ENCODE measurements at regions not wholly inside any gene's neighbourhood (a gene's known extent, or its start where the extent isn't known, plus 50 kb on each side); places are given as distances from the start of the nearest gene placed in this dataset.
"Not testable (repeated sequence)": the region's sequence is repeated elsewhere in the genome, so short reads cannot be mapped to it uniquely, and the experiment has no call there.

- H3K4me1 Mint-ChIP-seq, result peaks cover 17% of the 10 kb centered on the region
- no peak for DNase-seq
Observed at GRCh38 chr9:3740690-3741419, 215.1 kb upstream of the RFX3 start.

GRCh38 chr9:3736161-3736560, 210.4 kb upstream of the RFX3 start:
- ATAC-seq (no peak), DNase-seq (no peak)
- Mint-ChIP-seq H3K27me3 (no peaks in the 10 kb centered on the region), H3K4me1 (peaks cover 24% of the 10 kb centered on the region), H3K4me3 (no peak overlapping the region), H3K27ac (peak overlapping the region in 1 of 2 donors; percentile 4), H3K9me3 (no peaks in the 10 kb centered on the region)

More at GRCh38 chr9:3740690-3741419, 215.1 kb upstream of the RFX3 start:
- H3K27ac Mint-ChIP-seq, result peak overlapping the region in 1 of 2 donors; percentile 3
- H3K27me3 Mint-ChIP-seq, result no peaks in the 10 kb centered on the region
- H3K4me3 Mint-ChIP-seq, result no peak overlapping the region
- ATAC-seq, result no peak
- H3K9me3 Mint-ChIP-seq, result no peaks in the 10 kb centered on the region

- Mint-ChIP-seq H3K4me3 (no peak overlapping the region), H3K27ac (no peak overlapping the region), H3K4me1 (peaks cover 33% of the 10 kb centered on the region), H3K9me3 (no peaks in the 10 kb centered on the region), H3K27me3 (no peaks in the 10 kb centered on the region)
- ATAC-seq, result no peak
- DNase-seq, result no peak
Observed at GRCh38 chr9:3735251-3735650, 209.4 kb upstream of the RFX3 start.

- H3K4me1 Mint-ChIP-seq, result peaks cover 25% of the 10 kb centered on the region
- not testable (repeated sequence) for DNase-seq, H3K9me3 Mint-ChIP-seq, H3K27me3 Mint-ChIP-seq, H3K4me3 Mint-ChIP-seq, H3K27ac Mint-ChIP-seq, ATAC-seq
Observed at GRCh38 chr9:3733527-3734262, 207.9 kb upstream of the RFX3 start.

- Mint-ChIP-seq H3K27ac (peak overlapping the region in 1 of 2 donors; percentile 39), H3K9me3 (no peaks in the 10 kb centered on the region), H3K4me1 (peaks cover 25% of the 10 kb centered on the region), H3K27me3 (no peaks in the 10 kb centered on the region), H3K4me3 (no peak overlapping the region)
- ATAC-seq, result no peak
- no peak for DNase-seq
Observed at GRCh38 chr9:3733039-3733408, 207.2 kb upstream of the RFX3 start.

GRCh38 chr9:3732077-3733038, 206.6 kb upstream of the RFX3 start:
- H3K4me3 Mint-ChIP-seq, result peak overlapping the region in 1 of 2 donors; percentile 35
- peak overlapping the region in 1 of 2 donors; percentile 39 for H3K27ac Mint-ChIP-seq
- DNase-seq, result peak; percentile 46

GRCh38 chr9:3730511-3730922, 204.7 kb upstream of the RFX3 start:
- ATAC-seq (peak; percentile 47), DNase-seq (no peak)
- H3K9me3 Mint-ChIP-seq, result no peaks in the 10 kb centered on the region
- H3K4me3 Mint-ChIP-seq, result peak overlapping the region in 1 of 2 donors; percentile 28
- H3K27me3 Mint-ChIP-seq, result no peaks in the 10 kb centered on the region
- H3K4me1 Mint-ChIP-seq, result peaks cover 25% of the 10 kb centered on the region
- peak overlapping the region in 1 of 2 donors; percentile 59 for H3K27ac Mint-ChIP-seq

More at GRCh38 chr9:3732077-3733038, 206.6 kb upstream of the RFX3 start:
- no peaks in the 10 kb centered on the region for H3K9me3 Mint-ChIP-seq
- no peaks in the 10 kb centered on the region for H3K27me3 Mint-ChIP-seq
- peak; percentile 93 for ATAC-seq
- H3K4me1 Mint-ChIP-seq, result peaks cover 25% of the 10 kb centered on the region

GRCh38 chr9:3721096-3721495, 195.3 kb upstream of the RFX3 start:
- Mint-ChIP-seq H3K4me3 (no peak overlapping the region), H3K4me1 (no peaks in the 10 kb centered on the region), H3K27ac (no peak overlapping the region), H3K9me3 (no peaks in the 10 kb centered on the region), H3K27me3 (no peaks in the 10 kb centered on the region)
- no peak for DNase-seq
- no peak for ATAC-seq

- DNase-seq (no peak), ATAC-seq (no peak)
- Mint-ChIP-seq H3K27ac (no peak overlapping the region), H3K4me1 (no peaks in the 10 kb centered on the region), H3K4me3 (no peak overlapping the region), H3K27me3 (peaks cover 14% of the 10 kb centered on the region), H3K9me3 (no peaks in the 10 kb centered on the region)
Observed at GRCh38 chr9:3719286-3719685, 193.5 kb upstream of the RFX3 start.

- Mint-ChIP-seq H3K9me3 (no peaks in the 10 kb centered on the region), H3K27ac (no peak overlapping the region), H3K4me1 (no peaks in the 10 kb centered on the region), H3K4me3 (no peak overlapping the region), H3K27me3 (peaks cover 18% of the 10 kb centered on the region)
- no peak for ATAC-seq
- DNase-seq, result no peak
Observed at GRCh38 chr9:3716415-3716814, 190.6 kb upstream of the RFX3 start.

GRCh38 chr9:3708751-3709150, 182.9 kb upstream of the RFX3 start:
- Mint-ChIP-seq H3K4me3 (no peak overlapping the region), H3K27me3 (peaks cover 11% of the 10 kb centered on the region), H3K9me3 (no peaks in the 10 kb centered on the region), H3K4me1 (no peaks in the 10 kb centered on the region), H3K27ac (no peak overlapping the region)
- no peak for DNase-seq
- ATAC-seq, result no peak

GRCh38 chr9:3704890-3705289, 179.1 kb upstream of the RFX3 start:
- Mint-ChIP-seq H3K27ac (no peak overlapping the region), H3K4me1 (no peaks in the 10 kb centered on the region), H3K9me3 (peaks cover 0 to 4% of the 10 kb centered on the region in 2 donors), H3K27me3 (peaks cover 32% of the 10 kb centered on the region), H3K4me3 (no peak overlapping the region)
- no peak for DNase-seq
- no peak for ATAC-seq

- no peaks in the 10 kb centered on the region for H3K4me1 Mint-ChIP-seq
- DNase-seq (no peak), ATAC-seq (no peak)
- H3K27me3 Mint-ChIP-seq, result peaks cover 41% of the 10 kb centered on the region
- H3K27ac Mint-ChIP-seq, result no peak overlapping the region
- H3K9me3 Mint-ChIP-seq, result peaks cover 0 to 4% of the 10 kb centered on the region in 2 donors
- no peak overlapping the region for H3K4me3 Mint-ChIP-seq
Observed at GRCh38 chr9:3700772-3701171, 175.0 kb upstream of the RFX3 start.

- no peak overlapping the region for H3K4me3 Mint-ChIP-seq
- peaks cover 0 to 4% of the 10 kb centered on the region in 2 donors for H3K9me3 Mint-ChIP-seq
- no peaks in the 10 kb centered on the region for H3K4me1 Mint-ChIP-seq
- ATAC-seq, result no peak
- no peak overlapping the region for H3K27ac Mint-ChIP-seq
- peaks cover 41% of the 10 kb centered on the region for H3K27me3 Mint-ChIP-seq
- no peak for DNase-seq
Observed at GRCh38 chr9:3699883-3700282, 174.1 kb upstream of the RFX3 start.

- ATAC-seq, result no peak
- Mint-ChIP-seq H3K27me3 (peaks cover 28% of the 10 kb centered on the region), H3K4me3 (no peak overlapping the region), H3K9me3 (peaks cover 0 to 4% of the 10 kb centered on the region in 2 donors), H3K4me1 (no peaks in the 10 kb centered on the region), H3K27ac (no peak overlapping the region)
- no peak for DNase-seq
Observed at GRCh38 chr9:3698531-3698930, 172.7 kb upstream of the RFX3 start.

Data from stimulated activated naive CD8-positive, alpha-beta T cell treated with anti-CD3 and anti-CD28 coated beads, Interleukin-15, amount 100 ng/mL, for 72 hours (primary cell).